ENCODE measurements at regions not wholly inside any gene's neighbourhood (a gene's known extent, or its start where the extent isn't known, plus 50 kb on each side); places are given as distances from the start of the nearest gene placed in this dataset.

GRCh38 chr6:74605922-74606581 lies 599.8 kb downstream of the COL12A1 start:
- peaks cover 70% of the 10 kb centered on the region for H3K4me1 ChIP-seq (ENCODE audit: insufficient read depth, low read length)
- no peaks in the 10 kb centered on the region for H3K79me2 ChIP-seq (ENCODE audit: insufficient read depth, low read length)
- peak overlapping the region; percentile 16 for H3K4me3 ChIP-seq (ENCODE audit: insufficient read depth, low read length)
- TF ChIP-seq CTCF (IDR thresholded peaks at IDR 0.05; ENCODE audit: extremely low read depth, low read depth, low read length) = no peak
- no peaks in the 10 kb centered on the region for H3K9me3 ChIP-seq (ENCODE audit: low read depth, low read length)
- peak; percentile 23 for DNase-seq (ENCODE audit: insufficient read length, low spot score, missing footprints)
- H3K27me3 ChIP-seq (ENCODE audit: insufficient read depth, low read length) = no peaks in the 10 kb centered on the region
- H3K4me2 ChIP-seq (ENCODE audit: insufficient read depth, low read length) = peak overlapping the region; percentile 67
- no peaks in the 10 kb centered on the region for H3K36me3 ChIP-seq (ENCODE audit: insufficient read depth, low read length)
- H3K27ac ChIP-seq (ENCODE audit: low read depth, low read length) = peak overlapping the region; percentile 86
- no peaks in the 10 kb centered on the region for H4K20me1 ChIP-seq (ENCODE audit: insufficient read depth, low read length)
- no peak overlapping the region for H2AFZ ChIP-seq (ENCODE audit: low read length)

GRCh38 chr6:74604279-74604678 lies 601.6 kb downstream of the COL12A1 start:
- H2AFZ ChIP-seq (ENCODE audit: low read length) = no peak overlapping the region
- no peaks in the 10 kb centered on the region for H4K20me1 ChIP-seq (ENCODE audit: insufficient read depth, low read length)
- no peaks in the 10 kb centered on the region for H3K36me3 ChIP-seq (ENCODE audit: insufficient read depth, low read length)
- DNase-seq (ENCODE audit: insufficient read length, low spot score, missing footprints) = no peak
- no peaks in the 10 kb centered on the region for H3K79me2 ChIP-seq (ENCODE audit: insufficient read depth, low read length)
- no peaks in the 10 kb centered on the region for H3K27me3 ChIP-seq (ENCODE audit: insufficient read depth, low read length)
- H3K4me3 ChIP-seq (ENCODE audit: insufficient read depth, low read length) = no peak overlapping the region
- TF ChIP-seq CTCF (IDR thresholded peaks at IDR 0.05; ENCODE audit: extremely low read depth, low read depth, low read length) = no peak
- H3K4me2 ChIP-seq (ENCODE audit: insufficient read depth, low read length) = no peak overlapping the region
- no peaks in the 10 kb centered on the region for H3K9me3 ChIP-seq (ENCODE audit: low read depth, low read length)
- H3K27ac ChIP-seq (ENCODE audit: low read depth, low read length) = peak overlapping the region; percentile 17
- peaks cover 54% of the 10 kb centered on the region for H3K4me1 ChIP-seq (ENCODE audit: insufficient read depth, low read length)

- H3K4me1 ChIP-seq (ENCODE audit: insufficient read depth, low read length) = peaks cover 55% of the 10 kb centered on the region
- no peak overlapping the region for H2AFZ ChIP-seq (ENCODE audit: low read length)
Measured at GRCh38 chr6:74603322-74604076, 602.4 kb downstream of the COL12A1 start.

More at GRCh38 chr6:74603322-74604076, 602.4 kb downstream of the COL12A1 start:
- peak; percentile 32 for DNase-seq (ENCODE audit: insufficient read length, low spot score, missing footprints)
- Histone ChIP-seq H3K4me3 (ENCODE audit: insufficient read depth, low read length) (no peak overlapping the region), H3K4me2 (ENCODE audit: insufficient read depth, low read length) (no peak overlapping the region), H3K27ac (ENCODE audit: low read depth, low read length) (peak overlapping the region; percentile 17), H4K20me1 (ENCODE audit: insufficient read depth, low read length) (no peaks in the 10 kb centered on the region), H3K36me3 (ENCODE audit: insufficient read depth, low read length) (no peaks in the 10 kb centered on the region), H3K9me3 (ENCODE audit: low read depth, low read length) (no peaks in the 10 kb centered on the region), H3K79me2 (ENCODE audit: insufficient read depth, low read length) (no peaks in the 10 kb centered on the region), H3K27me3 (ENCODE audit: insufficient read depth, low read length) (no peaks in the 10 kb centered on the region)
- TF ChIP-seq CTCF (IDR thresholded peaks at IDR 0.05; ENCODE audit: extremely low read depth, low read depth, low read length) = no peak

Measured in osteoblast (primary cell).